ENCODE measurements at regions not wholly inside any gene's neighbourhood (a gene's known extent, or its start where the extent isn't known, plus 50 kb on each side); places are given as distances from the start of the nearest gene placed in this dataset.

GRCh38 chr3:168506589-168506988, 410.9 kb upstream of the GOLIM4 start:
- H3K4me1 ChIP-seq: no peaks in the 10 kb centered on the region
- no peak for TF ChIP-seq CTCF (IDR thresholded peaks at IDR 0.05)
- TF ChIP-seq POLR2A (IDR thresholded peaks at IDR 0.05): no peak
- no peak overlapping the region for H3K27ac ChIP-seq
- no peaks in the 10 kb centered on the region for H3K9me3 ChIP-seq
- no peaks in the 10 kb centered on the region for H3K27me3 ChIP-seq
- no peak overlapping the region for H3K4me3 ChIP-seq
- no peaks in the 10 kb centered on the region for H3K36me3 ChIP-seq
- DNase-seq: no peak
- intact Hi-C loops (cut with DNase I): no loop called here
- no peak for ATAC-seq
- 13% methylated on average over 1 of the region's 1 CpG for WGBS (ENCODE audit: insufficient coverage, low coverage, low lambda C conversion rate, missing lambda C conversion rate)

GRCh38 chr3:168501570-168501969, 405.8 kb upstream of the GOLIM4 start:
- intact Hi-C loops (cut with DNase I): no loop called here
- H3K27me3 ChIP-seq: no peaks in the 10 kb centered on the region
- H3K4me3 ChIP-seq: no peak overlapping the region
- H3K36me3 ChIP-seq: no peaks in the 10 kb centered on the region
- H3K9me3 ChIP-seq: no peaks in the 10 kb centered on the region
- 80% methylated on average over 1 of the region's 1 CpG for WGBS (ENCODE audit: insufficient coverage, low coverage, low lambda C conversion rate, missing lambda C conversion rate)
- TF ChIP-seq CTCF (IDR thresholded peaks at IDR 0.05): no peak
- TF ChIP-seq POLR2A (IDR thresholded peaks at IDR 0.05): no peak
- no peaks in the 10 kb centered on the region for H3K4me1 ChIP-seq
- DNase-seq (no peak), ATAC-seq (no peak)
- no peak overlapping the region for H3K27ac ChIP-seq

GRCh38 chr3:168498194-168498593, 402.5 kb upstream of the GOLIM4 start:
- no peak for ATAC-seq
- intact Hi-C loops (cut with DNase I): no loop called here
- Histone ChIP-seq H3K27me3 (no peaks in the 10 kb centered on the region), H3K36me3 (no peaks in the 10 kb centered on the region), H3K9me3 (no peaks in the 10 kb centered on the region), H3K4me3 (no peak overlapping the region), H3K4me1 (no peaks in the 10 kb centered on the region), H3K27ac (no peak overlapping the region)
- DNase-seq: no peak
- no peak for TF ChIP-seq POLR2A (IDR thresholded peaks at IDR 0.05)

GRCh38 chr3:168497741-168498140, 402.0 kb upstream of the GOLIM4 start:
- Histone ChIP-seq H3K4me1 (no peaks in the 10 kb centered on the region), H3K4me3 (no peak overlapping the region), H3K27me3 (no peaks in the 10 kb centered on the region), H3K9me3 (no peaks in the 10 kb centered on the region), H3K27ac (no peak overlapping the region), H3K36me3 (no peaks in the 10 kb centered on the region)
- intact Hi-C loops (cut with DNase I): no loop called here
- WGBS (ENCODE audit: insufficient coverage, low coverage, low lambda C conversion rate, missing lambda C conversion rate): 76% methylated on average over 2 of the region's 2 CpGs
- no peak for DNase-seq
- no peak for ATAC-seq
- no peak for TF ChIP-seq POLR2A (IDR thresholded peaks at IDR 0.05)
- no peak for TF ChIP-seq CTCF (IDR thresholded peaks at IDR 0.05)

- DNase-seq (no peak), ATAC-seq (no peak)
- no peak for TF ChIP-seq POLR2A (IDR thresholded peaks at IDR 0.05)
- no peak for TF ChIP-seq CTCF (IDR thresholded peaks at IDR 0.05)
- Histone ChIP-seq H3K27me3 (no peaks in the 10 kb centered on the region), H3K4me1 (no peaks in the 10 kb centered on the region), H3K9me3 (no peaks in the 10 kb centered on the region), H3K36me3 (no peaks in the 10 kb centered on the region), H3K4me3 (no peak overlapping the region), H3K27ac (no peak overlapping the region)
- intact Hi-C loops (cut with DNase I): no loop called here
- 65% methylated on average over 4 of the region's 4 CpGs for WGBS (ENCODE audit: insufficient coverage, low coverage, low lambda C conversion rate, missing lambda C conversion rate)
Observed at GRCh38 chr3:168497183-168497582, 401.5 kb upstream of the GOLIM4 start.

All from right lobe of liver (tissue), 6 donors.